ENCODE measurements at regions not wholly inside any gene's neighbourhood (a gene's known extent, or its start where the extent isn't known, plus 50 kb on each side); places are given as distances from the start of the nearest gene placed in this dataset.

GRCh38 chr9:102594241-102594640 lies 400.9 kb upstream of the CYLC2 start:
- no peak overlapping the region for H3K4me3 ChIP-seq (ENCODE audit: control insufficient read depth, low read depth, low read length)
- no peak for TF ChIP-seq CTCF (IDR thresholded peaks at IDR 0.05; ENCODE audit: control insufficient read depth, insufficient read depth, low read depth, low read length, missing control alignments)
- DNase-seq (ENCODE audit: low read depth), result no peak

- no peak overlapping the region for H3K4me3 ChIP-seq (ENCODE audit: control insufficient read depth, low read depth, low read length)
- no peak for TF ChIP-seq CTCF (IDR thresholded peaks at IDR 0.05; ENCODE audit: control insufficient read depth, insufficient read depth, low read depth, low read length, missing control alignments)
- no peak for DNase-seq (ENCODE audit: low read depth)
Observed at GRCh38 chr9:102587281-102587680, 407.9 kb upstream of the CYLC2 start.

- no peak overlapping the region for H3K4me3 ChIP-seq (ENCODE audit: control insufficient read depth, low read depth, low read length)
- no peak for TF ChIP-seq CTCF (IDR thresholded peaks at IDR 0.05; ENCODE audit: control insufficient read depth, insufficient read depth, low read depth, low read length, missing control alignments)
- DNase-seq (ENCODE audit: low read depth), result no peak
Observed at GRCh38 chr9:102569436-102569835, 425.7 kb upstream of the CYLC2 start.

- no peak for TF ChIP-seq CTCF (IDR thresholded peaks at IDR 0.05; ENCODE audit: control insufficient read depth, insufficient read depth, low read depth, low read length, missing control alignments)
- H3K4me3 ChIP-seq (ENCODE audit: control insufficient read depth, low read depth, low read length), result no peak overlapping the region
- DNase-seq (ENCODE audit: low read depth), result no peak
Observed at GRCh38 chr9:102551346-102551745, 443.8 kb upstream of the CYLC2 start.

GRCh38 chr9:102550886-102551285 lies 444.2 kb upstream of the CYLC2 start:
- H3K4me3 ChIP-seq (ENCODE audit: control insufficient read depth, low read depth, low read length), result no peak overlapping the region
- DNase-seq (ENCODE audit: low read depth), result no peak
- TF ChIP-seq CTCF (IDR thresholded peaks at IDR 0.05; ENCODE audit: control insufficient read depth, insufficient read depth, low read depth, low read length, missing control alignments), result no peak

- H3K4me3 ChIP-seq (ENCODE audit: control insufficient read depth, low read depth, low read length), result no peak overlapping the region
- TF ChIP-seq CTCF (IDR thresholded peaks at IDR 0.05; ENCODE audit: control insufficient read depth, insufficient read depth, low read depth, low read length, missing control alignments), result no peak
- DNase-seq (ENCODE audit: low read depth), result no peak
Observed at GRCh38 chr9:102550266-102550665, 444.9 kb upstream of the CYLC2 start.

- no peak for DNase-seq (ENCODE audit: low read depth)
- H3K4me3 ChIP-seq (ENCODE audit: control insufficient read depth, low read depth, low read length), result no peak overlapping the region
- TF ChIP-seq CTCF (IDR thresholded peaks at IDR 0.05; ENCODE audit: control insufficient read depth, insufficient read depth, low read depth, low read length, missing control alignments), result no peak
Observed at GRCh38 chr9:102534031-102534430, 461.1 kb upstream of the CYLC2 start.
